HCT116 (cell line): ENCODE measurements at regions not wholly inside any gene's neighbourhood (a gene's known extent, or its start where the extent isn't known, plus 50 kb on each side); places are given as distances from the start of the nearest gene placed in this dataset.

Experiments
- ATAC-seq: fragments of 200-7000 bp; cut with Tn5 transposase; 2 replicates; pipeline ENCODE4 v1.9.1; 2020; ENCODE audit warnings: mild to moderate bottlenecking, moderate library complexity
- BruUV-seq: library from RNA; stranded (reverse); fragments of 400-500 nt; replicated peaks from 2 replicates; lab custom pipeline; 2021; lab: Mats Ljungman, UMichigan
- CTCF ChIA-PET: fragments of 300-600 bp; sonication (Branson Sonifier 250); formaldehyde crosslinking; loops from one replicate; lab custom pipeline; 2021; ENCODE audit warnings: antibody characterized with exemption; lab: Charles Lee
- POLR2A ChIA-PET: fragments of 300-600, 350-600 bp; sonication (Branson Sonifier 250); formaldehyde crosslinking; loops from one replicate; lab custom pipeline; 2021; ENCODE audit warnings: antibody characterized with exemption; lab: Charles Lee
- RAD21 ChIA-PET, 2 experiments: fragments of 300-600 bp; sonication (Branson Sonifier 250); formaldehyde crosslinking; loops; one replicate each; lab custom pipeline; 2023; ENCODE audit warnings: low total read pairs in 2 of 2; ENCODE audit not compliant: uncharacterized antibody in 2 of 2, unreplicated experiment in 2 of 2, low non-redundant PET in 1 of 2; lab: Charles Lee
- DNase-seq: peaks from one replicate; pipeline ENCODE4 v3.0.0-alpha.2; 2010; ENCODE audit warnings: low read depth, low spot score
- H2AFZ ChIP-seq: fragments of 200-600 bp; shearing (Covaris generic), sonication (generic); 2 replicates; pipeline ENCODE4 v1.6.1; 2017; ENCODE audit warnings: low read depth, mixed run types, mixed read lengths, antibody characterized with exemption, low read length; ENCODE audit not compliant: poor library complexity, severe bottlenecking
- H3K27ac ChIP-seq: 2 replicates; pipeline ENCODE4 v1.5.1; 2012; ENCODE audit warnings: low read depth, low read length
- H3K27me3 ChIP-seq: fragments of 200-600 bp; sonication (generic); 2 replicates; pipeline ENCODE4 v1.6.1; 2016; ENCODE audit warnings: mixed run types, low read length, mixed read lengths; ENCODE audit not compliant: insufficient read depth
- H3K36me3 ChIP-seq, 2 experiments: fragments of 200-500 bp in 1 of 2; fragments of 200-600 bp in 1 of 2; sonication (Bioruptor generic) in 1 of 2; sonication (generic) in 1 of 2; 2 replicates each; pipeline versions ENCODE4 v1.5.1 to v1.6.1; 2014 to 2016; ENCODE audit warnings: low read length in 2 of 2, inconsistent platforms in 1 of 2, mixed read lengths in 1 of 2, mixed run types in 1 of 2; ENCODE audit not compliant: insufficient read depth in 2 of 2, control insufficient read depth in 1 of 2
- H3K4me1 ChIP-seq, 2 experiments: fragments of 200-600 bp in 1 of 2; sonication (generic) in 1 of 2; 2 replicates each; pipeline versions ENCODE4 v1.5.1 to v1.6.1; 2012 to 2017; ENCODE audit warnings: low read length in 2 of 2, inconsistent platforms in 1 of 2, mild to moderate bottlenecking in 1 of 2, mixed read lengths in 1 of 2, mixed run types in 1 of 2, moderate library complexity in 1 of 2; ENCODE audit not compliant: insufficient read depth in 2 of 2, control insufficient read depth in 1 of 2
- H3K4me2 ChIP-seq: fragments of 200-600 bp; sonication (generic); 2 replicates; pipeline ENCODE4 v1.6.1; 2017; ENCODE audit warnings: mixed run types, low read length, mixed read lengths
- H3K4me3 ChIP-seq, 2 experiments: fragments of 200-600 bp in 1 of 2; sonication (generic) in 1 of 2; replicated peaks in 1 of 2; 2 replicates each; pipeline ENCODE4 v1.5.1; 2011 to 2016; ENCODE audit warnings: low read length in 2 of 2, control low read depth in 1 of 2, low read depth in 1 of 2, mild to moderate bottlenecking in 1 of 2, mixed read lengths in 1 of 2, mixed run types in 1 of 2
- H3K79me2 ChIP-seq: fragments of 200-600 bp; sonication (generic); 2 replicates; pipeline ENCODE4 v1.6.1; 2017; ENCODE audit warnings: mild to moderate bottlenecking, mixed run types, low read length, moderate library complexity, mixed read lengths; ENCODE audit not compliant: insufficient read depth
- H3K9ac ChIP-seq: fragments of 200-600 bp; sonication (generic); 2 replicates; pipeline ENCODE4 v1.6.1; 2016; ENCODE audit warnings: low read length, mixed read lengths
- H3K9me2 ChIP-seq: fragments of 200-600 bp; sonication (generic), shearing (Covaris generic); 2 replicates; pipeline ENCODE4 v1.6.1; 2017; ENCODE audit warnings: mixed run types, mild to moderate bottlenecking, moderate library complexity; ENCODE audit not compliant: insufficient read depth
- H3K9me3 ChIP-seq, 2 experiments: fragments of 200-500 bp in 1 of 2; fragments of 200-600 bp in 1 of 2; sonication (Bioruptor generic) in 1 of 2; sonication (generic) in 1 of 2; 2 replicates each; pipeline ENCODE4 v1.6.1; 2014 to 2017; ENCODE audit warnings: low read length in 2 of 2, mixed read lengths in 2 of 2, inconsistent platforms in 1 of 2, low read depth in 1 of 2, mild to moderate bottlenecking in 1 of 2, mixed run types in 1 of 2, moderate library complexity in 1 of 2; ENCODE audit not compliant: control insufficient read depth in 1 of 2, insufficient read depth in 1 of 2
- H4K20me1 ChIP-seq: fragments of 200-600 bp; sonication (generic), shearing (Covaris generic); 2 replicates; pipeline ENCODE4 v1.6.1; 2017; ENCODE audit warnings: mixed run types, mild to moderate bottlenecking, moderate library complexity; ENCODE audit not compliant: insufficient read depth
- CBX3 ChIP-seq: IDR thresholded peaks from 2 replicates; pipeline ENCODE4 v1.6.1; 2012; ENCODE audit warnings: low read depth
- EGR1 ChIP-seq: IDR thresholded peaks from 2 replicates; pipeline ENCODE4 v1.6.1; 2012; ENCODE audit warnings: low read depth
- EZH2 ChIP-seq: fragments of 200-600 bp; sonication (generic); IDR thresholded peaks from 2 replicates; pipeline ENCODE4 v1.6.1; 2017; ENCODE audit warnings: antibody characterized with exemption, mixed run types
- EZH2phosphoT487 ChIP-seq: fragments of 200-600 bp; IDR thresholded peaks from 2 replicates; pipeline ENCODE4 v1.6.1; 2018; ENCODE audit warnings: antibody characterized with exemption, borderline replicate concordance
- FOSL1 ChIP-seq: IDR thresholded peaks from 2 replicates; pipeline ENCODE4 v1.6.1; 2012; ENCODE audit warnings: low read depth
- JUND ChIP-seq: IDR thresholded peaks from 2 replicates; pipeline ENCODE4 v1.6.1; 2012
- POLR2A ChIP-seq: IDR thresholded peaks from 2 replicates; pipeline ENCODE4 v1.7.0; 2011; ENCODE audit warnings: borderline replicate concordance; ENCODE audit not compliant: insufficient read depth, insufficient read length; ENCODE audit errors: extremely low read depth
- POLR2AphosphoS5 ChIP-seq: IDR thresholded peaks from 2 replicates; pipeline ENCODE4 v1.6.1; 2011; ENCODE audit warnings: mild to moderate bottlenecking, low read depth, low read length, moderate library complexity
- SRF ChIP-seq: IDR thresholded peaks from 2 replicates; pipeline ENCODE4 v1.6.1; 2012; ENCODE audit warnings: low read depth
- TCF7L2 ChIP-seq: IDR thresholded peaks from 2 replicates; pipeline ENCODE4 v1.7.0; 2011; ENCODE audit warnings: borderline replicate concordance, inconsistent platforms; ENCODE audit not compliant: insufficient read depth, insufficient read length; ENCODE audit errors: extremely low read depth
- YY1 ChIP-seq: IDR thresholded peaks from 2 replicates; pipeline ENCODE4 v1.6.1; 2011; ENCODE audit warnings: low read length, low read depth, moderate library complexity, mild to moderate bottlenecking; ENCODE audit not compliant: insufficient replicate concordance; ENCODE audit errors: extremely low read depth
- ZBTB33 ChIP-seq: IDR thresholded peaks from 2 replicates; pipeline ENCODE4 v1.6.1; 2011; ENCODE audit warnings: mild to moderate bottlenecking, low read length, moderate library complexity; ENCODE audit not compliant: insufficient replicate concordance; ENCODE audit errors: extremely low read depth
- intact Hi-C: fragments of 100-400 bp; cut with micrococcal nuclease; formaldehyde crosslinking; loops from 2 replicates; pipeline ENCODE4 v1.10.0; 2022
- TF ChIP-seq, protein P1 (sequence below): IDR thresholded peaks from 2 replicates; pipeline ENCODE4 v1.6.1; 2012

DNA sequence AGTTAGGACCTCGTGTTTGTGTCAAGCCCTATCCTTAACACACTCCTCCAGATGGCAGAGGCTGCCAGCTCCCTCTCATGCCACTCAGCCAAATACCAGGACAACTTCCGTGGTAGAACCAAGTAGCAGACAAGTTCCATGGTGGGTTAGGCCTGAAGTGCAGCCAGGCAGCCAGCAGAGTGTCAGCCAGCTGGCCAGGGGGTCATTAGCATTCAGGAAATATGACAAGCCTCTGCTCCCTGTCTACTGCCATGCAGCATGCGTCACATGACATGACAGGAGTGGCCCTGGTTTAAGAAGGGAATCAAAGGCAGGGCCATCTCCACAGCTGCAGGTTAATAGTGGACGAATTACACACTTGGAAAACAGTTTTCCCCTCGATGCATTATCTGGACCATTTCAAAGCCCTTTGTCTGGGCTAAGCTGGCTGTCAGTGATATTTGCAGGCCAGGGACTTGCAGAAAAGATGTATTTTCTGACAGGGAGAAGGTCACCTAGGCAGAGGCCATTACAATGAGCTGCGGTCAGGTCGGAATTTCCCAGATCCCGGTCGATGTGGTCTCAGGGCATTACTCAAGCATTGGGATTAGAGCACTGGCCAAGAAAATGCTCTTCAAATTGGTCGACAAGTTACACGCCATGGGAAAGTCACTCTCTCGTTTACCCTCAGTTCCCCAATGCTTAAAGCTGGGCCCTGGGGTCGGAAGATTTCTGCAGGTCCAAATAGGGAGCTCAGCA lies 461.7 kb upstream of the CADM1 start:
- RAD21 ChIA-PET = no interaction called here
- BruUV-seq = no TSS peak
- no peak overlapping the region for H3K27ac ChIP-seq
- no peaks in the 10 kb centered on the region for H3K9me3 ChIP-seq
- H2AFZ ChIP-seq = no peak overlapping the region
- ATAC-seq = no peak
- no peak overlapping the region for H3K4me3 ChIP-seq
- no peaks in the 10 kb centered on the region for H3K9me2 ChIP-seq
- no peaks in the 10 kb centered on the region for H4K20me1 ChIP-seq
- no peaks in the 10 kb centered on the region for H3K4me1 ChIP-seq
- intact Hi-C loops = no loop called here
- no peaks in the 10 kb centered on the region for H3K27me3 ChIP-seq
- POLR2A ChIA-PET = no interaction called here
- no peak overlapping the region for H3K9ac ChIP-seq
- CTCF ChIA-PET = no interaction called here
- no peak for TF ChIP-seq YY1
- no peak for TF ChIP-seq EZH2
- no peak for TF ChIP-seq ZBTB33
- no peak for TF ChIP-seq EGR1
- no peak for TF ChIP-seq CBX3
- no peak for TF ChIP-seq POLR2AphosphoS5
- no peak for TF ChIP-seq EZH2phosphoT487
- TF ChIP-seq SRF = no peak
- TF ChIP-seq, protein P1, sequence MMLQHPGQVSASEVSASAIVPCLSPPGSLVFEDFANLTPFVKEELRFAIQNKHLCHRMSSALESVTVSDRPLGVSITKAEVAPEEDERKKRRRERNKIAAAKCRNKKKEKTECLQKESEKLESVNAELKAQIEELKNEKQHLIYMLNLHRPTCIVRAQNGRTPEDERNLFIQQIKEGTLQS = no peak
- TF ChIP-seq FOSL1 = no peak
- no peak for TF ChIP-seq JUND
- no peak for TF ChIP-seq POLR2A
- no peak for TF ChIP-seq TCF7L2
- no peak for DNase-seq
- no peaks in the 10 kb centered on the region for H3K36me3 ChIP-seq
- no peaks in the 10 kb centered on the region for H3K79me2 ChIP-seq
- H3K4me2 ChIP-seq = no peak overlapping the region
